Endothelial cell (in vitro differentiated cells): ENCODE measurements at regions not wholly inside any gene's neighbourhood (a gene's known extent, or its start where the extent isn't known, plus 50 kb on each side); places are given as distances from the start of the nearest gene placed in this dataset.

ENCODE experiments used
- DNase-seq: peaks from one replicate; pipeline ENCODE4 v3.0.0; 2021; ENCODE audit warnings: low spot score
- H3K27ac Mint-ChIP-seq: one replicate; pipeline ENCODE4 v1.8.0; 2021; ENCODE audit warnings: mixed read lengths, inconsistent platforms; ENCODE audit not compliant: unreplicated experiment
- H3K27me3 Mint-ChIP-seq: one replicate; pipeline ENCODE4 v1.8.0; 2021; ENCODE audit warnings: mild to moderate bottlenecking, moderate library complexity, mixed read lengths, inconsistent platforms; ENCODE audit not compliant: unreplicated experiment
- H3K36me3 Mint-ChIP-seq: one replicate; pipeline ENCODE4 v1.8.0; 2021; ENCODE audit warnings: mild to moderate bottlenecking, low read depth, mixed read lengths, inconsistent platforms; ENCODE audit not compliant: unreplicated experiment
- H3K4me1 Mint-ChIP-seq: one replicate; pipeline ENCODE4 v1.8.0; 2021; ENCODE audit warnings: mild to moderate bottlenecking, mixed read lengths, inconsistent platforms; ENCODE audit not compliant: unreplicated experiment
- H3K4me3 Mint-ChIP-seq: one replicate; pipeline ENCODE4 v1.8.0; 2021; ENCODE audit warnings: mild to moderate bottlenecking, mixed read lengths, inconsistent platforms; ENCODE audit not compliant: unreplicated experiment
- H3K9me3 Mint-ChIP-seq: one replicate; pipeline ENCODE4 v1.8.0; 2021; ENCODE audit warnings: mixed read lengths, inconsistent platforms; ENCODE audit not compliant: unreplicated experiment
- TF ChIP-seq, protein P1 (sequence below): fragments of 200-600 bp; sonication (generic); IDR thresholded peaks from one replicate; pipeline ENCODE4 v1.5.0; 2021; ENCODE audit warnings: antibody characterized with exemption; ENCODE audit not compliant: unreplicated experiment

DNA sequence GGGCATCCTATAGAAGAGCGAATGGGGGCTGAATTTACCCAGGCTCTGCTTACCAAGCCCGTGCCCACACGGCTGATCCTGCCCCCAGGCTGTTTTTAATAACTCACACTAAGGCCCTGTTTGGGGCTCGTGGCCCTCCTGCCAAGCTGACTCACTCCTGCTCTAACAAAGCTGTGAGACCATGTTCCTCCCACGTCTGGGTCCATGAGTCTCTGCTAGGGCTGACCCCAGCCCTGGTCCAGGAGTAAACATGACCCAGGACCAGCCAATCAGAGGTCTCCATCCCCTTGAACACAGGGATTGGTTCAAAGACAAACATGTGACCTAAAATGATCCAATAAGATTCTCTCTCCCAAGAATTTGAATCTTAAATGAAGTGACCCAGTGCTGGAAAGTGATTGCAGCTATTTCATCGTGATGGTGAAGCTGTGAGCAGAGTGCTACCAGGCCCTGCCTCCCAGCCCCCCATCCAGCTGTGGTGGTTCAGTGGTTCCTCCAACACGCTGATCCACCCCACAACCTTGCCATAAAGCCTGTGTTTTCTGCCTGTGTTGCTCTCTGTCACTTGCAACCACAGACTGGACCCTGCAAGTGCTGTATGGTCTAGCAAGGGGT lies 57.2 kb downstream of the C16orf82 start:
- Mint-ChIP-seq H3K9me3 (peaks cover 5% of the 10 kb centered on the region), H3K36me3 (no peaks in the 10 kb centered on the region), H3K27ac (no peak overlapping the region), H3K4me3 (no peak overlapping the region), H3K27me3 (peaks cover 4% of the 10 kb centered on the region), H3K4me1 (no peaks in the 10 kb centered on the region)
- DNase-seq = no peak
- TF ChIP-seq, protein P1, sequence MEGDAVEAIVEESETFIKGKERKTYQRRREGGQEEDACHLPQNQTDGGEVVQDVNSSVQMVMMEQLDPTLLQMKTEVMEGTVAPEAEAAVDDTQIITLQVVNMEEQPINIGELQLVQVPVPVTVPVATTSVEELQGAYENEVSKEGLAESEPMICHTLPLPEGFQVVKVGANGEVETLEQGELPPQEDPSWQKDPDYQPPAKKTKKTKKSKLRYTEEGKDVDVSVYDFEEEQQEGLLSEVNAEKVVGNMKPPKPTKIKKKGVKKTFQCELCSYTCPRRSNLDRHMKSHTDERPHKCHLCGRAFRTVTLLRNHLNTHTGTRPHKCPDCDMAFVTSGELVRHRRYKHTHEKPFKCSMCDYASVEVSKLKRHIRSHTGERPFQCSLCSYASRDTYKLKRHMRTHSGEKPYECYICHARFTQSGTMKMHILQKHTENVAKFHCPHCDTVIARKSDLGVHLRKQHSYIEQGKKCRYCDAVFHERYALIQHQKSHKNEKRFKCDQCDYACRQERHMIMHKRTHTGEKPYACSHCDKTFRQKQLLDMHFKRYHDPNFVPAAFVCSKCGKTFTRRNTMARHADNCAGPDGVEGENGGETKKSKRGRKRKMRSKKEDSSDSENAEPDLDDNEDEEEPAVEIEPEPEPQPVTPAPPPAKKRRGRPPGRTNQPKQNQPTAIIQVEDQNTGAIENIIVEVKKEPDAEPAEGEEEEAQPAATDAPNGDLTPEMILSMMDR = no peak

DNA sequence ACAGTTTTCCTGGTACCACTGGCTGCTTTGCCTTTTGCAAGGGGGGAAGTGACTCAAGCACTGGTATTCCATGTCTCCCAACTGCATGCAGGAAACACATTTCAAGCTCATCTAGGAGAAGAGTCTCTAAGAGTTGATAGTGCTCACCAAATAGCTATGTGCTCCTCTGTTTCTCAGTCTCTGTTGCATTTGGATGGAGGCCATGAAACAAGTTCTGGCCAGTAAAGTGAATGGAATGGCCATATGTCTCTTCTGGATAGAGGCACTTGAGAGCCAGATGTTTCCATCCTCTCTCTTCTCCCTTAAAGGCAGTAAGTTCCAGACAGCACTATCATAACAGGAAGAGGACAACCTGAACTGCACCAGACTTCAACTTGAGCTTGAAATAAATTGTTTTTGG lies 60.6 kb downstream of the C16orf82 start:
- H3K4me3 Mint-ChIP-seq = no peak overlapping the region
- H3K36me3 Mint-ChIP-seq = no peaks in the 10 kb centered on the region
- TF ChIP-seq, protein P1 = no peak
- H3K9me3 Mint-ChIP-seq = peaks cover 5% of the 10 kb centered on the region
- H3K27ac Mint-ChIP-seq = no peak overlapping the region
- no peaks in the 10 kb centered on the region for H3K4me1 Mint-ChIP-seq
- no peak for DNase-seq
- H3K27me3 Mint-ChIP-seq = peaks cover 4% of the 10 kb centered on the region

DNA sequence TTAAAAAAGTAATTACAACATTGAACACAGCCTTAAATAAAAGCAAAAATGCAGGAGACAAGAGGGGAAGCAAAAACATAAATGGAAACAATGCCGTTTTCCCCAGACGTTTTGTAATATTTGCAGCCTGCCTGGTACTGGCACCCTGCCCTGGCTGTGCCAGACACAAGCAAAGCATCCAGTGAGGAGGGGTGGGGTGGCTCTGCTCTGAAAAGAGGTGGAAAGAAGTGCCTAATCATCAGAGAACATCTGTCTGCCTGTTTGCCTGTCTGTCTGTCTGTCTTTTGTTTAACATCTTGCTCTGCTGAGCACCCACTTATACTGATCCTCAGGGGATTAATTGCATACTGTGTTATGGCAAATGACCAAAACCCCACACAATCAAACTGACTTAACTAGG lies 62.7 kb downstream of the C16orf82 start:
- TF ChIP-seq, protein P1 = no peak
- no peak for DNase-seq
- no peaks in the 10 kb centered on the region for H3K36me3 Mint-ChIP-seq
- no peak overlapping the region for H3K4me3 Mint-ChIP-seq
- peaks cover 2% of the 10 kb centered on the region for H3K27me3 Mint-ChIP-seq
- H3K27ac Mint-ChIP-seq = no peak overlapping the region
- H3K9me3 Mint-ChIP-seq = no peaks in the 10 kb centered on the region
- no peaks in the 10 kb centered on the region for H3K4me1 Mint-ChIP-seq

DNA sequence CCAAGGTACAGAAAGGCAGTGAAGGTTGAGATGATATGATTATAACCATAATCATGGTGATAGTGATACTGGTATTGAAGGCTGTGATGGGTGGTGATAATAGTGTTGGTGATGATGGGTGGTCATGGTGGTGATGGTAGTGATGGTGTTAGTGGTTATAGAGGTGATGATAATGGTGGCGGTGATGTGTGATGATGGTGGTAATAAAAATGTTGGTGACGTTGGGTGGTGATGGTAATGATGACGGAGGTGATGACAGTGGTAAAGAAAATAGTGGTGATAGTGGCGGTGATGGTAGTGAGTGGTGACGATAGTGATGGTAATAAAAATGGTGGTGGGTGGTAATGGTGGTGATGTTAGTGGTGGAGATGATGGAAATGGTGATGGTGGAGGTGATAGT lies 65.1 kb upstream of the KDM8 start:
- Mint-ChIP-seq H3K4me3 (peak overlapping the region; percentile 80), H3K4me1 (no peaks in the 10 kb centered on the region), H3K36me3 (peaks cover 12% of the 10 kb centered on the region), H3K27ac (peak overlapping the region; percentile 39), H3K9me3 (peaks cover 16% of the 10 kb centered on the region), H3K27me3 (peaks cover 8% of the 10 kb centered on the region)
- TF ChIP-seq, protein P1 = no peak
- DNase-seq = no peak

DNA sequence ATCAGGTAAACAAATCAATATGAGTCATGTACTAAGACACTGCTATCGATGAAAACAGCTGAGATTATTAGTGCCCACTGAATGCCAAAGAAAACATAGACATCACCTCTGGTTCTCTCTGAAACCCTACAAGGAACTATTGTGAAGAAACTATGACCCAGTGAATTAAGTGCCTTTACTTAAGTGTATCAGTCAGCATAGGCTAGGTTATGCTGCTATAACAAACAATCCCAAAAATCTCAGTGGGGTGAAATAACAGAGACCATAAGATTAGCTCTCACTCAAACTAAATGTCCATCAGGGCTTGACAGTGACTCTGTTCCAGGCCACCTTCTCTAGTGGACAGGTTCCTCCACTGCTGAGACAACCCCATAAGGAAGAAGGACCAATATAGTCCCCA lies 57.7 kb upstream of the KDM8 start:
- H3K27me3 Mint-ChIP-seq = no peaks in the 10 kb centered on the region
- TF ChIP-seq, protein P1 = no peak
- DNase-seq = no peak
- H3K4me1 Mint-ChIP-seq = no peaks in the 10 kb centered on the region
- no peak overlapping the region for H3K27ac Mint-ChIP-seq
- H3K9me3 Mint-ChIP-seq = peaks cover 6% of the 10 kb centered on the region
- H3K36me3 Mint-ChIP-seq = peaks cover 4% of the 10 kb centered on the region
- no peak overlapping the region for H3K4me3 Mint-ChIP-seq
